ENCODE measurements at regions not wholly inside any gene's neighbourhood (a gene's known extent, or its start where the extent isn't known, plus 50 kb on each side); places are given as distances from the start of the nearest gene placed in this dataset.

GRCh38 chr16:48444574-48444973 is 59.4 kb upstream of the SIAH1 start:
- TF ChIP-seq CTCF (conservative IDR thresholded peaks at IDR 0.05; ENCODE audit: low read length) (no peak), EZH2phosphoT487 (IDR thresholded peaks at IDR 0.05; ENCODE audit: borderline replicate concordance, low read depth, low read length) (no peak)

Data from OCI-LY7 (cell line).